Fibroblast of upper back skin (primary cell): ENCODE measurements at regions not wholly inside any gene's neighbourhood (a gene's known extent, or its start where the extent isn't known, plus 50 kb on each side); places are given as distances from the start of the nearest gene placed in this dataset.

ENCODE experiments used
- DNase-seq: peaks from one replicate; pipeline ENCODE4 v3.0.0-alpha.2; 2013

GRCh38 chr6:30396833-30397479 lies 52.0 kb downstream of the RPP21 start:
- DNase-seq, result peak; percentile 58

GRCh38 chr6:30397697-30398096 lies 52.7 kb downstream of the RPP21 start:
- no peak for DNase-seq

- DNase-seq, result peak; percentile 13
Observed at GRCh38 chr6:30399390-30400058, 54.6 kb downstream of the RPP21 start.

- DNase-seq, result no peak
Observed at GRCh38 chr6:30405934-30406333, 61.0 kb downstream of the RPP21 start.

GRCh38 chr6:30409184-30409583 lies 64.2 kb downstream of the RPP21 start:
- DNase-seq, result no peak

GRCh38 chr6:30411515-30412207 lies 66.7 kb downstream of the RPP21 start:
- peak; percentile 41 for DNase-seq

- DNase-seq, result no peak
Observed at GRCh38 chr6:30418448-30418847, 70.9 kb upstream of the HLA-E start.

- DNase-seq, result no peak
Observed at GRCh38 chr6:30424549-30424948, 64.8 kb upstream of the HLA-E start.
